Vagina (tissue), 2 donors: ENCODE measurements at regions not wholly inside any gene's neighbourhood (a gene's known extent, or its start where the extent isn't known, plus 50 kb on each side); places are given as distances from the start of the nearest gene placed in this dataset.

Source experiments
- POLR2A ChIP-seq, 2 donors: fragments of 450-650 bp; IDR thresholded peaks; one replicate each; pipeline ENCODE4 v1.6.1; 2017; ENCODE audit warnings: antibody characterized with exemption in 2 of 2, mild to moderate bottlenecking in 2 of 2, moderate library complexity in 2 of 2
- TF ChIP-seq, protein P1 (sequence below), 3 experiments: fragments of 450-650 bp in 2 of 3; fragments of 200-600 bp in 1 of 3; sonication (generic) in 1 of 3; IDR thresholded peaks; one replicate each; pipeline ENCODE4 v1.5.1; 2017 to 2019; ENCODE audit warnings: antibody characterized with exemption in 3 of 3, mild to moderate bottlenecking in 2 of 3, moderate library complexity in 2 of 3

DNA sequence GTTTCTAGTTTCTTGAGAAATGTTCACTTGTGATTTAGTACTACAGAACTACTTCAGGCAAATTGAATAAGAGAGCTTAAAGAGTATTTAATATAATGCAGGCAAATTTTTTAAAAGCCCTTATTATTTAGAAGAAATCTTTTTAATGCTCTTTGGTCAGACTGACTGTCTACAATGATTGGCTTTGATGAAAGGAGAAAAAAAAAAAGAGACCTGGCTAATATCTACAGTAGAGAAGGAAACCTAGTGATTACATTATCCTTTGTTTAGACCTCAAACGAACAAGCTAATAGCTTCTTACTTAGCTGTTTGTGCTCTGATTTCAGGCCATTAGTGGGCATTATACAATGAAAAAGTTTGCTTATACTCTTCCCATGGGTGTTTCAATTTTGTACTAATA is 1043.1 kb downstream of the JRKL start:
- TF ChIP-seq, protein P1, sequence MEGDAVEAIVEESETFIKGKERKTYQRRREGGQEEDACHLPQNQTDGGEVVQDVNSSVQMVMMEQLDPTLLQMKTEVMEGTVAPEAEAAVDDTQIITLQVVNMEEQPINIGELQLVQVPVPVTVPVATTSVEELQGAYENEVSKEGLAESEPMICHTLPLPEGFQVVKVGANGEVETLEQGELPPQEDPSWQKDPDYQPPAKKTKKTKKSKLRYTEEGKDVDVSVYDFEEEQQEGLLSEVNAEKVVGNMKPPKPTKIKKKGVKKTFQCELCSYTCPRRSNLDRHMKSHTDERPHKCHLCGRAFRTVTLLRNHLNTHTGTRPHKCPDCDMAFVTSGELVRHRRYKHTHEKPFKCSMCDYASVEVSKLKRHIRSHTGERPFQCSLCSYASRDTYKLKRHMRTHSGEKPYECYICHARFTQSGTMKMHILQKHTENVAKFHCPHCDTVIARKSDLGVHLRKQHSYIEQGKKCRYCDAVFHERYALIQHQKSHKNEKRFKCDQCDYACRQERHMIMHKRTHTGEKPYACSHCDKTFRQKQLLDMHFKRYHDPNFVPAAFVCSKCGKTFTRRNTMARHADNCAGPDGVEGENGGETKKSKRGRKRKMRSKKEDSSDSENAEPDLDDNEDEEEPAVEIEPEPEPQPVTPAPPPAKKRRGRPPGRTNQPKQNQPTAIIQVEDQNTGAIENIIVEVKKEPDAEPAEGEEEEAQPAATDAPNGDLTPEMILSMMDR (IDR thresholded peaks at IDR 0.05): no peak
- no peak for TF ChIP-seq POLR2A (IDR thresholded peaks at IDR 0.05)
